VCaP (cell line): ENCODE measurements at regions not wholly inside any gene's neighbourhood (a gene's known extent, or its start where the extent isn't known, plus 50 kb on each side); places are given as distances from the start of the nearest gene placed in this dataset.

Experiments used
- H3K27ac ChIP-seq: fragments of 450-650 bp; 2 replicates; pipeline ENCODE4 v1.5.1; 2017
- CTCF ChIP-seq: fragments of 450-650 bp; conservative IDR thresholded peaks from 2 replicates; pipeline ENCODE4 v1.5.1; 2017; ENCODE audit warnings: mild to moderate bottlenecking, moderate library complexity

- no peak for TF ChIP-seq CTCF
- H3K27ac ChIP-seq = no peak overlapping the region
Measured at GRCh38 chr2:53561155-53561554, 206.4 kb upstream of the CHAC2 start.

- TF ChIP-seq CTCF = no peak
- no peak overlapping the region for H3K27ac ChIP-seq
Measured at GRCh38 chr2:53559302-53559966, 208.2 kb upstream of the CHAC2 start.

- no peak overlapping the region for H3K27ac ChIP-seq
- no peak for TF ChIP-seq CTCF
Measured at GRCh38 chr2:53558867-53559266, 208.7 kb upstream of the CHAC2 start.

- TF ChIP-seq CTCF = no peak
- no peak overlapping the region for H3K27ac ChIP-seq
Measured at GRCh38 chr2:53549497-53549896, 218.1 kb upstream of the CHAC2 start.

GRCh38 chr2:53545604-53546003, 222.0 kb upstream of the CHAC2 start:
- H3K27ac ChIP-seq = no peak overlapping the region
- no peak for TF ChIP-seq CTCF

GRCh38 chr2:53544871-53545558, 222.6 kb upstream of the CHAC2 start:
- no peak overlapping the region for H3K27ac ChIP-seq
- TF ChIP-seq CTCF = no peak

GRCh38 chr2:53543083-53543482, 224.5 kb upstream of the CHAC2 start:
- no peak for TF ChIP-seq CTCF
- no peak overlapping the region for H3K27ac ChIP-seq
